Osteocyte (in vitro differentiated cells): ENCODE measurements at regions not wholly inside any gene's neighbourhood (a gene's known extent, or its start where the extent isn't known, plus 50 kb on each side); places are given as distances from the start of the nearest gene placed in this dataset.

ENCODE experiments used
- DNase-seq: peaks from one replicate; pipeline ENCODE4 v3.0.0; 2021; ENCODE audit warnings: mixed read lengths; ENCODE audit not compliant: unreplicated experiment; ENCODE audit errors: extremely low spot score
- H3K27ac Mint-ChIP-seq: one replicate; pipeline ENCODE4 v1.8.0; 2021; ENCODE audit warnings: mild to moderate bottlenecking, mixed read lengths; ENCODE audit not compliant: unreplicated experiment
- H3K27me3 Mint-ChIP-seq: one replicate; pipeline ENCODE4 v1.8.0; 2021; ENCODE audit warnings: mixed read lengths; ENCODE audit not compliant: unreplicated experiment
- H3K36me3 Mint-ChIP-seq: one replicate; pipeline ENCODE4 v1.8.0; 2021; ENCODE audit warnings: mixed read lengths; ENCODE audit not compliant: unreplicated experiment
- H3K4me1 Mint-ChIP-seq: one replicate; pipeline ENCODE4 v1.8.0; 2021; ENCODE audit warnings: mixed read lengths; ENCODE audit not compliant: unreplicated experiment
- H3K4me3 Mint-ChIP-seq: one replicate; pipeline ENCODE4 v1.8.0; 2021; ENCODE audit warnings: mild to moderate bottlenecking, moderate library complexity, mixed read lengths; ENCODE audit not compliant: unreplicated experiment
- H3K9me3 Mint-ChIP-seq: one replicate; pipeline ENCODE4 v1.8.0; 2021; ENCODE audit warnings: mixed read lengths; ENCODE audit not compliant: unreplicated experiment
- TF ChIP-seq, protein P1 (sequence below): fragments of 200-600 bp; sonication (generic); IDR thresholded peaks from 2 replicates; pipeline ENCODE4 v1.5.0; 2021; ENCODE audit warnings: antibody characterized with exemption, mild to moderate bottlenecking, moderate library complexity

DNA sequence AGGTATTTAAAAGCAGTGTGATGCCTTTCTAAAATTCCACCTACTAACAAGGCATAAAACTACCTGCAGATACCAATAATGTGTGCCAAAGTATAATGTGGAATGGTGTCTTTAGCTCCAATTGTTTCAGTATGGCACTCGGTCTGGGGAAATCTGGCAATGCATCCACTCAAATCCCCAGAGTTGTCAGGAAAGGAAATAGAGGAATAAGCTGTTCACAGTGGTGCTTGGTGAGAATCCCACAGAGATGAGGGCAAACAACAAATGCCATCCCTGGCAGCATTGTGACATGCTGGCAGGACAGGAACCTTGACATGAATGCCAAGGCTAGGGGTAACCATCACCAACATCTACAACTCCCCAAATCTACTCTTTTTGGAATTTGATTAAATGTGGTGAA is 240.7 kb downstream of the BARHL2 start:
- peaks cover 8% of the 10 kb centered on the region for H3K27me3 Mint-ChIP-seq
- no peaks in the 10 kb centered on the region for H3K36me3 Mint-ChIP-seq
- no peaks in the 10 kb centered on the region for H3K4me1 Mint-ChIP-seq
- no peak overlapping the region for H3K27ac Mint-ChIP-seq
- no peak overlapping the region for H3K4me3 Mint-ChIP-seq
- DNase-seq, result no peak
- no peaks in the 10 kb centered on the region for H3K9me3 Mint-ChIP-seq
- TF ChIP-seq, protein P1, sequence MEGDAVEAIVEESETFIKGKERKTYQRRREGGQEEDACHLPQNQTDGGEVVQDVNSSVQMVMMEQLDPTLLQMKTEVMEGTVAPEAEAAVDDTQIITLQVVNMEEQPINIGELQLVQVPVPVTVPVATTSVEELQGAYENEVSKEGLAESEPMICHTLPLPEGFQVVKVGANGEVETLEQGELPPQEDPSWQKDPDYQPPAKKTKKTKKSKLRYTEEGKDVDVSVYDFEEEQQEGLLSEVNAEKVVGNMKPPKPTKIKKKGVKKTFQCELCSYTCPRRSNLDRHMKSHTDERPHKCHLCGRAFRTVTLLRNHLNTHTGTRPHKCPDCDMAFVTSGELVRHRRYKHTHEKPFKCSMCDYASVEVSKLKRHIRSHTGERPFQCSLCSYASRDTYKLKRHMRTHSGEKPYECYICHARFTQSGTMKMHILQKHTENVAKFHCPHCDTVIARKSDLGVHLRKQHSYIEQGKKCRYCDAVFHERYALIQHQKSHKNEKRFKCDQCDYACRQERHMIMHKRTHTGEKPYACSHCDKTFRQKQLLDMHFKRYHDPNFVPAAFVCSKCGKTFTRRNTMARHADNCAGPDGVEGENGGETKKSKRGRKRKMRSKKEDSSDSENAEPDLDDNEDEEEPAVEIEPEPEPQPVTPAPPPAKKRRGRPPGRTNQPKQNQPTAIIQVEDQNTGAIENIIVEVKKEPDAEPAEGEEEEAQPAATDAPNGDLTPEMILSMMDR, result no peak

DNA sequence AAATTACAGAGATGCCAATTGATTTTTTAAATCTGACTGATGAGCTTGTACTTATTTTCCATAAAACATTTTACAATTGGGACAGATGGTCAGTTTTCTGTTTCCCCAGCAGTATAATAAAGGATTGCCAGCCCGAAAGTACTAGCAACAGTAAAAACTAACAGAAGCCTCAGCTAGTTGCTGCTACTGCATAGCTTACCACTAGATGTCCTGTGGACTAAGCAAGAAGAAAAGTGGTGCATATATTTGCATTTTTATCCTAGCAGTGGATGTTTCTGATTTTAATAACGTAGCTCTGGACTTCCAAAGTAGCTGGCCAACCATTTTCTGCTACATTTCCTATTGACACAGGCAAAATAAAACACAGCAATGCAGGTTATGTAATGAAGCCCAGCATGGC is 241.5 kb downstream of the BARHL2 start:
- DNase-seq, result no peak
- H3K36me3 Mint-ChIP-seq, result no peaks in the 10 kb centered on the region
- no peak overlapping the region for H3K4me3 Mint-ChIP-seq
- H3K27me3 Mint-ChIP-seq, result peaks cover 8% of the 10 kb centered on the region
- TF ChIP-seq, protein P1, result no peak
- H3K27ac Mint-ChIP-seq, result no peak overlapping the region
- H3K9me3 Mint-ChIP-seq, result no peaks in the 10 kb centered on the region
- H3K4me1 Mint-ChIP-seq, result no peaks in the 10 kb centered on the region

DNA sequence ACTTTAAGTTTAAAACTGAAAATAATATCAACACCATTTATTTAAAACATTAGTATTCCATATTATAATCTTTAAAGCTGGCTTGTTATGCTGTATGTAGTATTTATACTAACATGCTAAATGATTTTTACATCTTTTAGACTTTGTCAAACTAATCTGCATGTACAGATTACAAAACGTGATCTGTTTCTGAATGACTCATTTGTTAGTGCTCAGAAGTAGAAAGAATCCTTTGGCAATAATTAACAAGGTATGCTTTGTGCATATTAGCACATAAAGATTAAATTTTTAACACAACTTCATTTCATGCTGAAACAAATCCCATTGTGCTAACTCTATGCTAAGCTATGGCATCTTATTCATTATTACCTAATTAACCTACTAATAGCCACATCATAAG is 242.4 kb downstream of the BARHL2 start:
- Mint-ChIP-seq H3K36me3 (no peaks in the 10 kb centered on the region), H3K27ac (no peak overlapping the region), H3K4me1 (no peaks in the 10 kb centered on the region), H3K27me3 (peaks cover 8% of the 10 kb centered on the region), H3K9me3 (no peaks in the 10 kb centered on the region), H3K4me3 (no peak overlapping the region)
- DNase-seq, result no peak
- TF ChIP-seq, protein P1, result no peak

DNA sequence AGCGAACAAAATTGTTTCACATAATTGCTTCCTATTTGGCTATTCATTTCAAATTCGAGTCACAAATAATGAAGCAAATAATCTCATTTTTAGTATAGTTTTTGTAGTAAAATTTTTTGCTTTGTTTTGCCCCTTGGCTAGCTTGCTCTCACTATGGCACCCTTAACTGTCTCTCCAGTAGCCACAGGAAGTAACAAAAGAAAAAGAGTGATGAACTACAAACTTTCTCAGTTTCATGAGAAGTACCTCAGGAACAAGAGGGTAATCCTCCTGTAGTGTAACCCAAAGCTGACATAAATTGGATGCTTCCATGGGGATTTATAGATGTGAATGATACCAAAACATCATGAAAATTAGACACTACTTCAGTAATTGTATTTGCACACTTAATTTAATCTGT is 242.9 kb downstream of the BARHL2 start:
- Mint-ChIP-seq H3K4me3 (no peak overlapping the region), H3K27me3 (peaks cover 8% of the 10 kb centered on the region), H3K27ac (no peak overlapping the region), H3K9me3 (no peaks in the 10 kb centered on the region), H3K4me1 (no peaks in the 10 kb centered on the region), H3K36me3 (no peaks in the 10 kb centered on the region)
- DNase-seq, result no peak
- TF ChIP-seq, protein P1, result no peak

DNA sequence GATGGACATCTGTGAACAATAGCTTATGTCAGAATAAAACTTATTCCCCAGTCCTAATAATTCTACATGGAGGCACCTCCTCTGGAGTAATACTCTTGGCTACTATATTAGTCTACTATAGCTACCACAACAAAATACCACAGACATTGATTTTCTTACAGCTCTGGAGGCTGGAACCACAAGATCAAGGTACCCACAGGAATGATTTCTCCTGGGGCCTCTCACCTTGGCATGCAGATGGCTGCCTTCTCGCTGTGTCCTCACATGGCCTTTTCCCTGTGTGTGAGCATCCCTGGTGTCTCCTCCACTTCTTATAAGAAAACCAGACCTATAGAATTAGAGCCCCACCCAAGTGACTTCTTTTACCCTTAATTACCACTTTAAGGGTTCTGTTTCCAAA is 244.3 kb downstream of the BARHL2 start:
- H3K36me3 Mint-ChIP-seq, result no peaks in the 10 kb centered on the region
- DNase-seq, result no peak
- no peak overlapping the region for H3K4me3 Mint-ChIP-seq
- no peak overlapping the region for H3K27ac Mint-ChIP-seq
- H3K27me3 Mint-ChIP-seq, result peaks cover 8% of the 10 kb centered on the region
- TF ChIP-seq, protein P1, result no peak
- H3K9me3 Mint-ChIP-seq, result no peaks in the 10 kb centered on the region
- no peaks in the 10 kb centered on the region for H3K4me1 Mint-ChIP-seq
